CD8-positive, alpha-beta memory T cell (primary cell): ENCODE measurements at regions not wholly inside any gene's neighbourhood (a gene's known extent, or its start where the extent isn't known, plus 50 kb on each side); places are given as distances from the start of the nearest gene placed in this dataset.

Source experiments
- CTCF ChIA-PET: fragments of 350-600 bp; sonication (Branson Sonifier 250); formaldehyde crosslinking; loops from one replicate; lab custom pipeline; 2021; ENCODE audit warnings: antibody characterized with exemption; lab: Charles Lee
- POLR2A ChIA-PET: fragments of 350-600 bp; sonication (Branson Sonifier 250); formaldehyde crosslinking; loops from one replicate; lab custom pipeline; 2021; ENCODE audit warnings: antibody characterized with exemption; lab: Charles Lee
- DNase-seq, 5 donors: peaks; one replicate each; pipeline versions ENCODE4 v3.0.0 to v3.0.0-alpha.2; 2020 to 2022; ENCODE audit warnings: mixed read lengths in 1 of 5
- H3K27ac ChIP-seq: one replicate; pipeline ENCODE4 v1.7.0; 2013; ENCODE audit warnings: low read depth, mild to moderate bottlenecking, low read length, moderate library complexity
- H3K27me3 ChIP-seq: 2 replicates; pipeline ENCODE4 v1.7.0; 2013; ENCODE audit warnings: low read length, mild to moderate bottlenecking; ENCODE audit not compliant: insufficient read depth, poor library complexity, severe bottlenecking
- H3K36me3 ChIP-seq: 2 replicates; pipeline ENCODE4 v1.7.0; 2013; ENCODE audit warnings: mild to moderate bottlenecking, low read length, moderate library complexity; ENCODE audit not compliant: insufficient read depth
- H3K4me1 ChIP-seq: 2 replicates; pipeline ENCODE4 v1.7.0; 2013; ENCODE audit warnings: mild to moderate bottlenecking, low read length, moderate library complexity; ENCODE audit not compliant: insufficient read depth
- H3K4me3 ChIP-seq: 2 replicates; pipeline ENCODE4 v1.7.0; 2013; ENCODE audit warnings: mild to moderate bottlenecking, low read length
- H3K9me3 ChIP-seq: 2 replicates; pipeline ENCODE4 v1.7.0; 2013; ENCODE audit warnings: mild to moderate bottlenecking, low read length
- H3K27ac Mint-ChIP-seq, 8 donors: one replicate each; pipeline ENCODE4 v1.8.0; 2020 to 2021; ENCODE audit warnings: mixed read lengths in 8 of 8, mild to moderate bottlenecking in 6 of 8, inconsistent platforms in 3 of 8, moderate library complexity in 3 of 8
- H3K27me3 Mint-ChIP-seq, 2 donors: one replicate each; pipeline ENCODE4 v1.8.0; 2020 to 2021; ENCODE audit warnings: mixed read lengths in 2 of 2, mild to moderate bottlenecking in 1 of 2, moderate library complexity in 1 of 2
- H3K36me3 Mint-ChIP-seq, 3 donors: one replicate each; pipeline ENCODE4 v1.8.0; 2020 to 2021; ENCODE audit warnings: mixed read lengths in 3 of 3, inconsistent platforms in 1 of 3, mild to moderate bottlenecking in 1 of 3
- H3K4me1 Mint-ChIP-seq, 3 donors: one replicate each; pipeline ENCODE4 v1.8.0; 2020 to 2021; ENCODE audit warnings: mixed read lengths in 3 of 3, inconsistent platforms in 1 of 3, mild to moderate bottlenecking in 1 of 3
- H3K4me3 Mint-ChIP-seq, 7 donors: one replicate each; pipeline ENCODE4 v1.8.0; 2020 to 2021; ENCODE audit warnings: mixed read lengths in 7 of 7, mild to moderate bottlenecking in 6 of 7, moderate library complexity in 4 of 7, inconsistent platforms in 2 of 7
- H3K9me3 Mint-ChIP-seq, 5 donors: one replicate each; pipeline ENCODE4 v1.8.0; 2020 to 2022; ENCODE audit warnings: mixed read lengths in 5 of 5, mild to moderate bottlenecking in 3 of 5, moderate library complexity in 2 of 5, inconsistent platforms in 1 of 5

GRCh38 chr10:129046065-129046681 lies 420.9 kb upstream of the MGMT start:
- H3K4me3 ChIP-seq: no peak overlapping the region
- H3K27me3 Mint-ChIP-seq: peaks cover 0 to 3% of the 10 kb centered on the region in 2 donors
- no peaks in the 10 kb centered on the region for H3K27me3 ChIP-seq
- H3K36me3 ChIP-seq: no peaks in the 10 kb centered on the region
- H3K9me3 Mint-ChIP-seq: peaks cover 0 to 2% (median 0%) of the 10 kb centered on the region in 5 donors
- H3K4me1 Mint-ChIP-seq: peaks cover 7 to 12% (median 9%) of the 10 kb centered on the region in 3 donors
- H3K27ac ChIP-seq: no peak overlapping the region
- no peak overlapping the region for H3K4me3 Mint-ChIP-seq
- ChIA-PET CTCF (no interaction called here), POLR2A (no interaction called here)
- no peaks in the 10 kb centered on the region for H3K36me3 Mint-ChIP-seq
- no peak for DNase-seq
- H3K27ac Mint-ChIP-seq: no peak overlapping the region
- peaks cover 13% of the 10 kb centered on the region for H3K4me1 ChIP-seq
- H3K9me3 ChIP-seq: no peaks in the 10 kb centered on the region

GRCh38 chr10:129046962-129047361 lies 420.1 kb upstream of the MGMT start:
- no peak overlapping the region for H3K4me3 ChIP-seq
- Mint-ChIP-seq H3K4me1 (peaks cover 7 to 12% (median 9%) of the 10 kb centered on the region in 3 donors), H3K4me3 (no peak overlapping the region), H3K36me3 (no peaks in the 10 kb centered on the region), H3K27me3 (peaks cover 0 to 3% of the 10 kb centered on the region in 2 donors), H3K9me3 (peaks cover 0 to 2% (median 0%) of the 10 kb centered on the region in 5 donors), H3K27ac (no peak overlapping the region)
- H3K36me3 ChIP-seq: no peaks in the 10 kb centered on the region
- CTCF ChIA-PET: interaction anchor here (0.5 kb wide), 1 partner anchor 19 kb away, joined by 3 read pairs; no protein-coding TSS in a partner anchor
- no peaks in the 10 kb centered on the region for H3K27me3 ChIP-seq
- H3K27ac ChIP-seq: no peak overlapping the region
- POLR2A ChIA-PET: no interaction called here
- peaks cover 13% of the 10 kb centered on the region for H3K4me1 ChIP-seq
- no peaks in the 10 kb centered on the region for H3K9me3 ChIP-seq
- no peak for DNase-seq

- Histone ChIP-seq H3K4me1 (peaks cover 8% of the 10 kb centered on the region), H3K4me3 (no peak overlapping the region), H3K27ac (no peak overlapping the region), H3K9me3 (no peaks in the 10 kb centered on the region), H3K36me3 (no peaks in the 10 kb centered on the region), H3K27me3 (no peaks in the 10 kb centered on the region)
- Mint-ChIP-seq H3K9me3 (peaks cover 0 to 2% (median 0%) of the 10 kb centered on the region in 5 donors), H3K27ac (no peak overlapping the region), H3K36me3 (no peaks in the 10 kb centered on the region), H3K4me3 (no peak overlapping the region), H3K4me1 (peaks cover 6 to 8% (median 7%) of the 10 kb centered on the region in 3 donors), H3K27me3 (peaks cover 0 to 3% of the 10 kb centered on the region in 2 donors)
- ChIA-PET CTCF (interaction anchor here (0.5 to 0.6 kb wide), 2 partner anchors 20 to 30 kb away, joined by 3 read pairs; no protein-coding TSS in a partner anchor), POLR2A (no interaction called here)
- DNase-seq: no peak
Observed at GRCh38 chr10:129047600-129047999, 419.4 kb upstream of the MGMT start.

- ChIA-PET CTCF (no interaction called here), POLR2A (no interaction called here)
- Mint-ChIP-seq H3K9me3 (no peaks in the 10 kb centered on the region), H3K36me3 (no peaks in the 10 kb centered on the region), H3K4me3 (no peak overlapping the region), H3K27me3 (peaks cover 0 to 3% of the 10 kb centered on the region in 2 donors), H3K4me1 (no peaks in the 10 kb centered on the region), H3K27ac (no peak overlapping the region)
- H3K27me3 ChIP-seq: no peaks in the 10 kb centered on the region
- no peak for DNase-seq
- H3K36me3 ChIP-seq: no peaks in the 10 kb centered on the region
- H3K4me1 ChIP-seq: peaks cover 1% of the 10 kb centered on the region
- no peaks in the 10 kb centered on the region for H3K9me3 ChIP-seq
- H3K27ac ChIP-seq: no peak overlapping the region
- H3K4me3 ChIP-seq: no peak overlapping the region
Observed at GRCh38 chr10:129048513-129048912, 418.5 kb upstream of the MGMT start.

GRCh38 chr10:129049501-129049900 lies 417.5 kb upstream of the MGMT start:
- Histone ChIP-seq H3K36me3 (no peaks in the 10 kb centered on the region), H3K4me1 (no peaks in the 10 kb centered on the region), H3K4me3 (no peak overlapping the region), H3K27ac (no peak overlapping the region), H3K27me3 (no peaks in the 10 kb centered on the region), H3K9me3 (no peaks in the 10 kb centered on the region)
- Mint-ChIP-seq H3K4me3 (no peak overlapping the region), H3K9me3 (no peaks in the 10 kb centered on the region), H3K27me3 (peaks cover 0 to 1% of the 10 kb centered on the region in 2 donors), H3K4me1 (no peaks in the 10 kb centered on the region), H3K27ac (no peak overlapping the region), H3K36me3 (no peaks in the 10 kb centered on the region)
- ChIA-PET CTCF (no interaction called here), POLR2A (no interaction called here)
- DNase-seq: no peak

- Histone ChIP-seq H3K36me3 (no peaks in the 10 kb centered on the region), H3K9me3 (no peaks in the 10 kb centered on the region), H3K4me1 (peaks cover 33% of the 10 kb centered on the region), H3K27ac (no peak overlapping the region), H3K27me3 (no peaks in the 10 kb centered on the region), H3K4me3 (no peak overlapping the region)
- peaks cover 23 to 36% (median 24%) of the 10 kb centered on the region in 3 donors for H3K4me1 Mint-ChIP-seq
- no peaks in the 10 kb centered on the region for H3K36me3 Mint-ChIP-seq
- DNase-seq: no peak
- H3K4me3 Mint-ChIP-seq: peak overlapping the region in 1 of 7 donors; percentile 5
- ChIA-PET POLR2A (no interaction called here), CTCF (no interaction called here)
- peaks cover 0 to 2% (median 0%) of the 10 kb centered on the region in 5 donors for H3K9me3 Mint-ChIP-seq
- H3K27ac Mint-ChIP-seq: no peak overlapping the region
- peaks cover 0 to 3% of the 10 kb centered on the region in 2 donors for H3K27me3 Mint-ChIP-seq
Observed at GRCh38 chr10:129055225-129055624, 411.8 kb upstream of the MGMT start.

- Histone ChIP-seq H3K4me3 (no peak overlapping the region), H3K36me3 (no peaks in the 10 kb centered on the region), H3K27me3 (no peaks in the 10 kb centered on the region), H3K9me3 (no peaks in the 10 kb centered on the region), H3K27ac (no peak overlapping the region), H3K4me1 (peaks cover 33% of the 10 kb centered on the region)
- no peak overlapping the region for H3K27ac Mint-ChIP-seq
- ChIA-PET POLR2A (no interaction called here), CTCF (no interaction called here)
- peaks cover 23 to 36% (median 24%) of the 10 kb centered on the region in 3 donors for H3K4me1 Mint-ChIP-seq
- H3K36me3 Mint-ChIP-seq: no peaks in the 10 kb centered on the region
- peaks cover 0 to 5% of the 10 kb centered on the region in 2 donors for H3K27me3 Mint-ChIP-seq
- H3K9me3 Mint-ChIP-seq: peaks cover 0 to 2% (median 0%) of the 10 kb centered on the region in 5 donors
- DNase-seq: no peak
- no peak overlapping the region for H3K4me3 Mint-ChIP-seq
Observed at GRCh38 chr10:129055986-129056385, 411.1 kb upstream of the MGMT start.
